Hepatic stellate cell (primary cell): ENCODE measurements at regions not wholly inside any gene's neighbourhood (a gene's known extent, or its start where the extent isn't known, plus 50 kb on each side); places are given as distances from the start of the nearest gene placed in this dataset.
"Not testable (repeated sequence)": the region's sequence is repeated elsewhere in the genome, so short reads cannot be mapped to it uniquely, and the experiment has no call there.

ENCODE experiments used
- DNase-seq: peaks from one replicate; pipeline ENCODE4 v3.0.0; 2011; ENCODE audit warnings: low spot score

DNA sequence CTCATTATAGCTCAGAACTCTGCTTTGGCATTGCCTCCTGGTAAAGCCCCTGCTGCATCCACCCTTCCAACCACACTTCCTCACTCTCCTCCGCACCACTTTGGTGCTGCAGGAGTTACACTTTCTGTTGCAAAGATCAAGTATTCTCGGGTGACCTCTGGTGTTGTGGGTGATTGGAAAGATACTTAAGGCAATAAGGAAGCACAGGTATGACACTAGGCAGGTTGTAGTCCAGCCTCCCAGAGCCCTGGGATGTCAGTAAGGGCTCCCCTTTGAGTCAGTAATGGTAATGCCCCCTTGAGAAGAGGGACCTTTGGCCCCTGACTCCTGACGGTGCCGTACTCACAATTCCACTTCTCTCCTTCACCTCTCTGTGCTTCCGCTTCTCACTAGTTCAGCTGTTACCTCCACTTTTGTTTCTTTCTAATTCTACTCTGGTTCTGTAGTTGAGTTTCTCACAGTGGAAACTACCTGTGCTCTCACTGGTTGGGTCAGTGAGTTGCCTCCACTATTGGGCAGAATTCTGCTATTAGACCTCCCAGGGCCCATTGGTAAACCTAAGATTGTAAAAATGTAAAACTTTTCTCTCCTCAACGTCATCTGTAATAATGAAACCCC lies 350.0 kb downstream of the GOLGA6L6 start:
- DNase-seq, result not testable (repeated sequence)

DNA sequence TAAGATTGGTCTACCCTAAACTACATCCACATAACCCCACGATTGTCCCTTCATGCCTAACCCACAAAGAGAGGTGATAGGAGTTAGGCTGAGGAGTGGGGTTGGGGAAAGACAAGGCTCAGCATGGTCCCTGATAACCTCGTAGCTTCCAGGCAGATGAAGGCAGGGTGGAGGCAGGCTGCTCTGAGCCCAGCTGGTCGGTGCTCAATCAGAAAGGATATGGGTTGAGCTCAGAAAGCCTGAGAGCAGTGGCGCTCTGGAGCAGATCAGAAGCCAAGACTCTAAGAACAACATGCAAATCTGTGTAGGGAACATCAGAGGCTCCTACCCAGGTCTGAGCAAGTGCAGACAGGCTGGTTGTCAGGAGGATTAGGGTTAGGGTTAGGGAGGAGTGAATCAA lies 353.0 kb downstream of the GOLGA6L6 start:
- not testable (repeated sequence) for DNase-seq

DNA sequence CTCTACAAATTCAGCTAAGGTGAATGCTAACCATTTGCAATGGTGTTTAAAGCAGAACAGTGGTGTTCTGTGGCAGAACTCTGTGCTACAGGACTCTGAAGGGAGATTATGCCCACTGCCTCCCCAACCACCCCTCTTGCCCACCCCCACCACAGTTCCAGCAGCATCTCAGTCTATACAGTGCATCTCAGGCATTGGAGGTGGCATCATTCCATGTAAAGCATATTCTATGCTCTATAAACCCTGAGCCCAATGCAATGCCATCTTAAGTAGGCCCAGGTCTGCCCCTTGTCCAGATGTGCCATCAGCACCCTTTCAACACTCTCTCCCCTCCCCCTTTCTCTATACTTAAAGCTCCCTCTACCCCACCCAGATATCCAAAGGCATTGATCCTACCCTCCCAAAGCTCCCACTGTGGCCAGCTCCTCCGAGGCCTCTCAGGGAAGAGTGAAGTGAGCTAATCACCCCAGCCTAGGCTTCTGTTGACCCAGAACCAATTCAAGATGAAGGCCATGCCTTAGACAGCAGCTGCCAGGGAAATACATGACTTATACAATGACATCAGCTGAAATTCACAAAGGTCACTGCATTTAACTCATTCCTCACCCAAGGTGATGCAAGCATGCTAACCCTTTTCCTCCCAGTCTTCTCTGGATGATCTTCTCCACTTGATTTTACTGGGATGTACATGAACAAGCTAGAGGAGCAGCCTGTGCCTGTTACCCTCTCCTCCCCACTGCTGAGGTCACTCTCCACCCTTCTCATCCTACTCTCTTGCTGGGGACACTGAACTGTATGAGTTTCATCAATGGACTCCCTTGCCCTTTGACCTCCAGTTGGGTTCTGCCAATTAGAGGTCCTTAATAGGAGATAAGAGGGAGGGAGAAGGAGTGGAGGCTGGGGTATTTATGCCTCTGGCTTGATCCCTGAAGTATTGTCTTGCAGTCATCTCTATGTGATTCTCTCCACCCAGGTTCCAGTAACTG lies 353.9 kb downstream of the GOLGA6L6 start:
- DNase-seq, result not testable (repeated sequence)

DNA sequence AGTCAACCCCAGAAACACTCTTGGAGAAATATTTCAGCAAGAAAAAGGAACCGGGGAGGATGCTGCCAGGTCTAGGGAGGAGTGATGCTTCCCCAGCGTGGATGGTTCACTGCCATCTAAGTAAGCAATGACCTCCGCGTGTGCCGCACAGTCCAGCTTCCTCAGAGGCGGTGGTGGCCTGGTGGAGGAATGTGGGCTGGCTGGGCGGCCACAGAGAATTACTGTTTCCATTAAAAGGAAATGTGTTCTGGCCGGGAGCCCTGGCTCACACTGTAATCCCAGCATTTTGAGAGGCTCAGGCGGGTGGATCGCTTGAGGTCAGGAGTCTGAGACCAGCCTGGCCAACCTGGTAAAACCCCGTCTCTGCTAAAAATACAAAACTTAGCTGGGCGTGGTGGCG lies 356.7 kb downstream of the GOLGA6L6 start:
- DNase-seq, result not testable (repeated sequence)

DNA sequence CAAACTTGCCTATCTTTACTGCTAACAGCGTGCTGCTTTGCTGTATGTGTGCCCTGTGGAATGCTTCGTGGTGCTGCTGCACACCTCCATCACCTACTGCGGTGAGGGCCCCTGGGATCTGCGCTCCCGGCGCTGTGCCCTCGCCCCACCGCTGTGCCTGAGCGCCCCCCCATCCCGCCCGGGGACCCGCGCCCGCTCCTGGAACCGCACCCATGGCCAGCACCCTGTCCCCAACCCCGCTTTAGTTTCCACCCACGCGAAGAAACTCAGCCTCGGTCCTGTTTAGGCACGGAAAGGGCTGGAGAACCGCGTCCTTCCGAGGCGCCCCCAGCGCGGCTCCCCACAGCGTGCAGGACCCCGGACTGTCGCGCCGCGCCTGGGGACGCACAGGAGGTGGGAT lies 373.4 kb downstream of the GOLGA6L6 start:
- DNase-seq, result not testable (repeated sequence)

DNA sequence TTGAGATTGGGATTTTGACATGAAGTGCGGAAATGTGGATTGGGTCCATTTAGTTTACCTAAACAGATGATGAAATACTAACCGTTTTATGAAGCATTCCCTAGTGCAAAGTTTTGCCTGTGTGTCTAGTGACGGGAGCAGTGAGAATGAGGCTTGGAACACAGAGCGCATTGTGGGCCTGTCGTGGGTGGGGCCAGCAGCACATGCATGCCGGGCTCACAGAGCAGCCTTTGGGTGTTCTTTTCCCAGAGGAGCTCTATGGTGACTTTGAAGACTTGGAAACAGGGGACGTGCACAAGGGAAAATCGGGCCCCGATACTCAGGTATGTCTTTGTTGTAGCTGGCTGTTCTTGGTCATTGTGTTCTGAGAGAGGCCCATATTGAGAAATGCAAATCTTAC lies 388.1 kb downstream of the GOLGA6L6 start:
- not testable (repeated sequence) for DNase-seq

DNA sequence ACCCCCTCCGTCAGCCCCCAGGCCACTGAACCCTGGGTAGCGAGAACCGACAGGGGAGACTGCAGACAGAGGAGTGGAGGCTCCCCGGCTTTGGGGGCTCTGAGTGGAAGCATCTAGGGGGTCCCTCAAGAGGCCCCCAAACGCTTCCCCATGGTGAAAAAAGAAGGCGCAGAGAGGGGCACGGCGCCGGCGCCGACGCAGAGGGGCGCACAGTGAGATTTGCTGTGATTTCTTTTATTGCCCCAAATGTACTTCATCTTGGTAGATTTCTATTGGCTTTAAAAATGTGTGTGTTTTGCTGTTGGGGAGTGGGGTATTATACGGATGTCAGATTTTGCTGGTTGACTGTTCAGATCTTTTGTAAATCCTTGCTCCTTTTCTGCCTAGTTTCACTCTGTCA lies 392.9 kb downstream of the GOLGA6L6 start:
- not testable (repeated sequence) for DNase-seq

DNA sequence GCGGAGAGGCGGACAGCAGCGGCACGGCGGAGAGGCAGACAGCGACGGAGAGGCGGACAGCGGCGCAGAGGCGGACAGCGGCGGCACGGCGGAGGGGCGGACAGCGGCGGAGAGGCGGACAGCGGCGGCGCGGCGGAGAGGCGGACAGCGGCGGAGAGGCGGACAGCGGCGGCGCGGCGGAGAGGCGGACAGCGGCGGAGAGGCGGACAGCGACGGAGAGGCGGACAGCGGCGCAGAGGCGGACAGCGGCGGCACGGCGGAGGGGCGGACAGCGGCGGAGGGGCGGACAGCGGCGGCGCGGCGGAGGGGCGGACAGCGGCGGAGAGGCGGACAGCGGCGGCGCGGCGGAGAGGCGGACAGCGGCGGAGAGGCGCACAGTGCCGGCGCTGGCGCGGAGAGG lies 393.6 kb downstream of the GOLGA6L6 start:
- DNase-seq, result not testable (repeated sequence)

DNA sequence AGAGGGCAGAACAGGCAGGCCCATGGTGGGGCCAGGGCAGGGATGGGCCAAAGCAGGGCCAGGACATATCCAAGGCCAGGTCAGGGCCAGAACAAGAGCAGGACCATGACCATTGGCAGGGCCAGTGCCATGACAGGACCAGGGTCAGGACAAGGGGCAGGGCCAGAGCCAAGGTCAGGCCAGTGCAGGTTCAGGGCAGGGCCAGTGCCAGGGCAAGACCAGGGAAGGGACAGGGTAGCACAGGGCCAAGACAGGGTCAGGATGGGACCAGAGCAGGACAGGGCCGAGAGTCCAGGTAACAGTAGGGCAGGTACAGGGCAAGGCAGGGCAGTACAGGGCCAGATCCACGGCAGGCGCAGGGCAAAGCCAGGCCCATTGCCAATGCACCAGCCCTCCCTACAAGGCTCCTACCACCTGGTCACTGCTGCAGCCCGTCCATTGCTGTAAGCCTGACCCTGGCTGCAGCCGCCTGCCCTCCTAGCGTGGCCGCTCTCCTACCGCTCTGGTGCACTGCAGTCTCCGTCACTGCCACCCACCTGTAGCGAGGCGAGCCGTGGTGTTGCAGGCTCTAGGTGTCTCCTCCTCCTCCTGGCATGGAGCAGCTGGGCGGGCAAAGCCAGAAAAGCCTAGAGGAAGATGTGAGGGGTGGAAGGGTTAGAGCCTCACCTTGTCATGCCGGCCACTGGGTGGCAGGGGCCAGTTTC lies 397.1 kb downstream of the GOLGA6L6 start:
- DNase-seq, result not testable (repeated sequence)

DNA sequence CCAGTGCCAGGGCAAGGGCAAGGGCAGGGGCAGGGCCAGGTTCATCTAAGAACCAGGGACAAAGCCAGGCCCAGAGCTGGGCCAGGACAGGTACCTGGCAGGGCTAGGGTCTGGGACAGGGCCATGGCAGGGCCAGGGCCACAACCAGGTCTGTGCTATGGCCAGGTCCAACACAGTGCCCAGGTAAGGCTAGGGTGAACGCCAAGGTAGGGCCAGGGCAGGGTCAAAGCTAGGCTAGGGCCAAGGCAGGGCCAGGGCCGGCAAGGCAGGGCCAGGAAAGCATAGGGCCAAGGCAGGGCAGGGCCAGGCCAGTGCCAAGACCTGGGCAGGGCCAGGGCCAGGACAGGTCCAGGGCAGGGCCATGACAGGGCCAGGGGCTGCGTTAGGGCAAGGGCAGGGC lies 398.7 kb downstream of the GOLGA6L6 start:
- DNase-seq, result not testable (repeated sequence)

DNA sequence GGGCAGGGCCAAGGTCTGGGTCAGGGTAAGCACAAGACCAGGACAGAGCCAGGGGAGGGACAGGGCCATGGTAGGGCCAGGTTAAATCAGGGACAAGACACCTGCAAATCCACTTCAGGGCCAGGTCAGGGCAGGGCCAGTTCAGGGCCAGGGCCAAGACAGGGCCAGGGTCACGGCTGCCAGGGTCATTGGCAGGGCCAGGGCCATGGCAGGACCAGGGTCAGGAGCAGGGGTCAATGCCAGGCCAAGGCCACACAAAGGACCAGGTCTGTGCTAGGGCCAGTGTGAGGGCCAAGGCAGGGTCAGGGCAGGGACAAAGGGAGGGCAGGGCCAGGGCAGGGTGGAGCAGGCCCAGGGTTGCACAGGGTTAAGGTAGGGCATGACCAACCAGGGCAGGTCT lies 399.2 kb downstream of the GOLGA6L6 start:
- not testable (repeated sequence) for DNase-seq

DNA sequence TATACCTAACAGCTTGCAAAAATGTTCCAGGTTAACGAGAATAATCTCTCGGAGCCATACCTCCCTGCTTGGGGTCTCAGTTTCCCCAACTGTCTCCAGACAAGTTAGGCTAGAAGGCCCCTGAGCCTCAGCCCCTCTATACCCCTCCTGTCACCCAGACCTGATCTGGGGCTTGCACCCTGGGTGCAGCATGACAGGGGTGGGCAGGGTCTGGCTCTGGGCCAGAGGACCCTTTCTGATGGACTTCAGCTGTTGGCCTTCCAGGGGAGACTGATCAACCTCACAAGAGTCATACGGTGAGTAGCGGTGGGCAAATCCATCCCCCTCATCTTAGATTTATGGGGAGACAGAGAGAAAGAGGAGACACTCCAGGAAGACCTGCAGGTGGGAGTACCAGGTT lies 416.9 kb downstream of the GOLGA6L6 start:
- DNase-seq, result not testable (repeated sequence)

DNA sequence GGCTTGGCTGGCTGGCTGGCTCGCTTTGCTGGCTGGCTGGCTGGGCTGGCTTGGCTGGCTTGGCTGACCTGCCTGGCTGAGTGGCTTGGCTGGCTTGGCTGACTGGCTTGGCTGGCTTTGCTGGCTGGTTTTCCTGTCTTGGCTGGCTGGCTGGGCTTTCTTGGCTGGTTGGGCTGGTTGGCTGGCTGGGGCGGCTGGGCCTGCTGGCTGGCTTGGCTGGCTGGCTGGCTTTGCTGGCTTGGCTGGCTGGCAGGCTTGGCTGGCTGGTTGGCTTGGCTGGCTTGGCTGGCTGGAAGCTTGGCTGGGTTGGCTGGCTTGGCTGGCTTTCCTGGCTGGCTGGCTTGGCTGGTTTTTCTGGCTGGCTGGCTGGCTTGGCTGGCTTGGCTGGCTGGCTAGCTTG lies 435.6 kb downstream of the GOLGA6L6 start:
- no peak for DNase-seq

DNA sequence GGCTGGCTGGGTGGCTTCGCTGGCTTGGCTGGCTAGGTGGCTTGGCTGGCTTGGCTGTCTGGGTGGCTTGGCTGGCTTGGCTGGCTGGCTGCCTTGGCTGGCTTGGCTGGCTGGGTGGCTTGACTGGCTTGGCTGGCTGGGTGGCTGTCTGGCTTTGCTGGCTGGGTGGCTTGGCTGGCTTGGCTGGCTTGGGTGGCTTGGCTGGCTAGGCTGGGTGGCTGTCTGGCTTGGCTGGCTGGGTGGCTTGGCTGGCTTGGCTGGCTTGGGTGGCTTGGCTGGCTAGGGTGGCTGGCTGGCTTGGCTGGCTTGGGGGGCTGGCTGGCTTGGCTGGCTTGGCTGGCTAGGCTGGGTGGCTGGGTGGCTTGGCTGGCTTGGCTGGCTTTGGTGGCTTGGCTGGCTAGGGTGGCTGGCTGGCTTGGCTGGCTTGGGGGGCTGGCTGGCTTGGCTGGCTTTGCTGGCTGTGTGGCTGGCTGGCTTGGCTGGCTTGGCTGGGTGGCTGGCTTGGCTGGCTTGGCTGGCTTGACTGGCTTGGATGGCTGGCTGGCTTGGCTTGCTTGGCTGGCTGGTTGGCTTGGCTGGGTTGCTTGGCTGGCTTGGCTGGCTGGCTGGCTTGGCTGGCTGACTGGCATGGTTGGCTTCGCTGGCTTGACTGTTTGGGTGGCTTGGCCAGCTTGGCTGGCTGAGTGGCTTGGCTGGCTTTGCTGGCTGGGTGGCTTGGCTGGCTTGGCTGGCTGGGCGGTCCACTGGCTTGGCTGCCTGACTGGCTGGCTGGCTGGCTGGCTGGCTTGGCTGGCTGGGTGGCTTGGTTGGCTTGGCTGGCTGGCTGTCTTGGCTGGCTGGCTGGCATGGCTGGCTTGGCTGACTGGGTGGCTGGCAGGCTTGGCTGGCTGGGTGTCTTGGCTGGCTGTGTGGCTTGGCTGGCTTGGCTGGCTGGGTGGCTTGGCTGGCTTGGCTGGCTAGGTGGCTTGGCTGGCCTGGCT lies 436.3 kb downstream of the GOLGA6L6 start:
- DNase-seq, result not testable (repeated sequence)

DNA sequence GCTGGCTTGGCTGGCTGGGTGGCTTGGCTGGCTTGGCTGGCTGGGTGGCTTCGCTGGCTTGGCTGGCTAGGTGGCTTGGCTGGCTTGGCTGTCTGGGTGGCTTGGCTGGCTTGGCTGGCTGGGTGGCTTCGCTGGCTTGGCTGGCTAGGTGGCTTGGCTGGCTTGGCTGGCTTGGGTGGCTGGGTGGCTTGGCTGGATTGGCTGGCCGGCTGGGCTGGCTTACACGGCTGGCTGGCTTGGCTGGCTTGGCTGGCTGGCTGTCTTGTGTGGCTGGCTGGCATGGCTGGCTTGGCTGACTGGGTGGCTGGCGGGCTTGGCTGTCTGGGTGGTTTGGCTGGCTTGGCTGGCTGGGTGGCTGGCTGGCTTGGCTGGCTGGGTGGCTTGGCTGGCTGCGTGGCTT lies 437.0 kb downstream of the GOLGA6L6 start:
- DNase-seq, result not testable (repeated sequence)

DNA sequence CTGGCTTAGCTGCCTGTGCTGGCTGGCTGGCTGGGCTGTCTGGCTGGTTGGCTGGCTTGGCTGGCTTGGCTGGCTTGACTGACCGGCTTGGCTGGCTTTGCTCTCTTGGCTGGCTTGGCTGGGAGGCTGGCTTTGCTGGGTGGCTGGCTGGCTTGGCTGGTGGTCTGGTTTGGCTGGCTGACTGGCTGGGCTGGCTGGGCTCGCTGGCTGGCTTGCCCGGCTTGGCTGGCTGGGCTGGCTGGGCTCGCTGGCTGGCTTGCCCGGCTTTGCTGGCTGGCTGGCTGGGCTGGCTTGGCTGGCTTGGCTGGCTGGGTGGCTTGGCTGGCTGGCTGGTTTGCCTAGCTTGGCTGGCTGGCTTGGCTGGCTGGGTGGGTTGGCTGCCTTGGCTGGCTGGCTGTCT lies 438.7 kb downstream of the GOLGA6L6 start:
- DNase-seq, result not testable (repeated sequence)

DNA sequence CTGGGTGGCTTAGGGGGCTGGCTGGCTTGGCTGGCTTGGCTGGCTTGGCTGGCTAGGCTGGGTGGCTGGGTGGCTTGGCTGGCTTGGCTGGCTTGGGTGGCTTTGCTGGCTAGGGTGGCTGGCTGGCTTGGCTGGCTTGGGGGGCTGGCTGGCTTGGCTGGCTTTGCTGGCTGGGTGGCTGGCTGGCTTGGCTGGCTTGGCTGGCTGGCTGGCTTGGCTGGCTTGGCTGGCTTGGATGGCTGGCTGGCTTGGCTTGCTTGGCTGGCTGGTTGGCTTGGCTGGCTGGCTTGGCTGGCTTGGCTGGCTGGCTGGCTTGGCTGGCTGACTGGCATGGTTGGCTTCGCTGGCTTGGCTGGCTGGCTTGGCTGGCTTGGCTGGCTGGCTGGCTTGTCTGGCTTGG lies 439.4 kb downstream of the GOLGA6L6 start:
- not testable (repeated sequence) for DNase-seq

DNA sequence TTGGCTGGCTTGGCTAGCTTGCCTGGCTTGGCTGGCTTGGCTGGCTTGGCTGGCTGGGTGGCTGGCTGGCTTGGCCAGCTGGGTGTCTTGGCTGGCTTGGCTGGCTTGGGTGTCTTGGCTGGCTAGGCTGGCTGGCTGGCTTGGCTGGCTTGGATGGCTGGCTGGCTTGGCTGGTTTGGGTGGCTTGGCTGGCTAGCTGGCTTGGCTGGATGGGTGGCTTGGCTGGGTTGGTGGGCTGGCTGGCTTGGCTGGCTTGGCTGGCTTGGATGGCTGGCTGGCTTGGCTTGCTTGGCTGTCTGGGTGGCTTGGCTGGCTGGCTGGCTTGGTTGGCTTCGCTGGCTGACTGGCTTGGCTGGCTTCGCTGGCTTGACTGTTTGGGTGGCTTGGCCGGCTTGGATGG lies 440.3 kb downstream of the GOLGA6L6 start:
- not testable (repeated sequence) for DNase-seq

DNA sequence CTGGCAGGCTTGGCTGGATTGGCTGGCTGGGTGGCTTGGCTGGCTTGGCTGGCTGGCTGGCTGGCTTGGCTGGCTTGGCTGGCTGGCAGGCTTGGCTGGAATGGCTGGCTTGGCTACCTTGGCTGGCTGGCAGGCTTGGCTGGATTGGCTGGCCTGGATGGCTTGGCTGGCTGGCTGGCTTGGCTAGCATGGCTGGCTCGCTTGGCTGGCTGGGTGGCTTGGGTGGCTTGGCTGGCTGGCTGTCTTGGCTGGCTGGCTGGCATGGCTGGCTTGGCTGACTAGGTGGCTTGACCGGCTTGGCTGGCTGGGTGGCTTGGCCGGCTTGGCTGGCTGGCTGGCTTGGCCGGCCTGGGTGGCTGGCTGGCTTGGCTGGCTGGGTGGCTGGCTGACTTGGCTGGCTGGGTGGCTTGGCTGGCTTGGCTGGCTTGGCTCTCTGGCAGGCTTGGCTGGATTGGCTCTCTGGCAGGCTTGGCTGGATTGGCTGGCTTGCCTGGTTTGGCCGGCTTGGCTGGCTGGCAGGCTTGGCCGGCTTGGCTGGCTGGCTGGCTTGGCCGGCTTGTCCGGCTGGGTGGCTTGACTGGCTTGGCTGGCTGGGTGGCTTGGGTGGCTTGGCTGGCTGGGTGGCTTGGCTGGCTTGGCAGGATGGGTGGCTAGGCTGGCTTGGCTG lies 440.9 kb downstream of the GOLGA6L6 start:
- DNase-seq, result not testable (repeated sequence)

DNA sequence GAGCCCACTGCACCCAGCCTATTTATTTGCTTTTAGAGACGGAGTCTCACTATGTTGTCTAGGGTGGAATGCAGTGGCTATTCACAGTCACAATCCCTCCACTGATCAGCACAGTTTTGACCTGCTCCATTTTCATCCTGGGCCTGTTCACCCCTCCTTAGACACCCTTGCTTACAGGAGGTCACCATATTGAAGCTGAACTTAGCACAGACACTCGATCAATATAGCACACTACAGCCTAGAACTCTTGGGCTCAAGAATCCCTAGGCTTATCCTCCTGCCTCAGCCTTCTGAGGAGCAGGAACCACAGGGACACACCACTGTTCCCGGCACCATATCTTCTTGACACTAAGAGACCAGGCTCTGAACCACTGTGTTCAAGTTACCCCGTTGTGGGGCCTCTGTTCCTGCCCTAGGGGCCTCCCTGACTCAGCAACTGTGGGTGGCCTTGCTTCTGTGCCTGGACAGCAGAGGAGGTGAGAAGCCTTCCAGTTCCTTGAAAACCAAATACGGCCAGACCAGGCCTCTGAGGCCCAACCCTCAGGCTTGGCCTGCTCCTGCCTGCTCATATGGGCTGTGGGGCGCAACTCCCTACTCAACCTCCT lies 445.8 kb downstream of the GOLGA6L6 start:
- not testable (repeated sequence) for DNase-seq
